Common myeloid progenitor, CD34-positive (primary cell): ENCODE measurements at regions not wholly inside any gene's neighbourhood (a gene's known extent, or its start where the extent isn't known, plus 50 kb on each side); places are given as distances from the start of the nearest gene placed in this dataset.

Experiments
- CTCF ChIA-PET: fragments of 350-600 bp; sonication (Branson Sonifier 250); formaldehyde crosslinking; loops from one replicate; lab custom pipeline; 2021; ENCODE audit warnings: antibody characterized with exemption; lab: Charles Lee
- POLR2A ChIA-PET: fragments of 350-600 bp; sonication (Branson Sonifier 250); formaldehyde crosslinking; loops from one replicate; lab custom pipeline; 2021; ENCODE audit warnings: antibody characterized with exemption; lab: Charles Lee
- DNase-seq, 3 donors: peaks; one replicate each; pipeline versions ENCODE4 v3.0.0 to v3.0.0-alpha.2; 2013
- H3K27ac ChIP-seq, 2 experiments: 1 replicate in 1 of 2; 2 replicates in 1 of 2; pipeline ENCODE4 v1.7.0; 2013; ENCODE audit warnings: inconsistent platforms in 2 of 2, low read length in 2 of 2, mild to moderate bottlenecking in 2 of 2, low read depth in 1 of 2, moderate library complexity in 1 of 2; ENCODE audit not compliant: severe bottlenecking in 2 of 2, insufficient read depth in 1 of 2, poor library complexity in 1 of 2
- H3K27me3 ChIP-seq, 5 experiments: replicated peaks in 2 of 5; 1 replicate in 3 of 5; 2 replicates in 2 of 5; pipeline versions ENCODE4 v1.6.1 to v1.7.0; 2013; ENCODE audit warnings: low read length in 4 of 5, mild to moderate bottlenecking in 2 of 5, moderate library complexity in 2 of 5, inconsistent platforms in 1 of 5; ENCODE audit not compliant: insufficient read depth in 5 of 5, control insufficient read depth in 4 of 5
- H3K36me3 ChIP-seq, 4 experiments: 1 replicate in 2 of 4; 2 replicates in 2 of 4; pipeline versions ENCODE4 v1.6.1 to v1.7.0; 2013; ENCODE audit warnings: low read length in 3 of 4, control low read depth in 1 of 4, mild to moderate bottlenecking in 1 of 4; ENCODE audit not compliant: control insufficient read depth in 4 of 4, insufficient read depth in 4 of 4
- H3K4me1 ChIP-seq, 4 experiments: 1 replicate in 3 of 4; 2 replicates in 1 of 4; pipeline versions ENCODE4 v1.6.1 to v1.7.1; 2013; ENCODE audit warnings: low read length in 3 of 4, mild to moderate bottlenecking in 3 of 4, control low read depth in 1 of 4, inconsistent platforms in 1 of 4, moderate library complexity in 1 of 4; ENCODE audit not compliant: control insufficient read depth in 4 of 4, insufficient read depth in 4 of 4; ENCODE audit errors: control extremely low read depth in 1 of 4
- H3K4me3 ChIP-seq, 7 experiments: 1 replicate in 4 of 7; 2 replicates in 3 of 7; pipeline versions ENCODE4 v1.5.1 to v1.7.0; 2013; ENCODE audit warnings: mild to moderate bottlenecking in 7 of 7, low read length in 6 of 7, moderate library complexity in 6 of 7, inconsistent platforms in 2 of 7, low read depth in 2 of 7, control low read depth in 1 of 7; ENCODE audit not compliant: insufficient read depth in 4 of 7, control insufficient read depth in 1 of 7; ENCODE audit errors: extremely low read depth in 1 of 7
- H3K9me3 ChIP-seq, 5 experiments: 1 replicate in 4 of 5; 2 replicates in 1 of 5; pipeline versions ENCODE4 v1.6.1 to v1.7.1; 2013; ENCODE audit warnings: low read length in 4 of 5, mild to moderate bottlenecking in 2 of 5, inconsistent platforms in 1 of 5, low read depth in 1 of 5, moderate library complexity in 1 of 5; ENCODE audit not compliant: control insufficient read depth in 4 of 5, insufficient read depth in 2 of 5; ENCODE audit errors: control extremely low read depth in 1 of 5
- WGBS: methylation state at CpG from one replicate; pipeline ENCODE4 v1.1.5; 2013; ENCODE audit not compliant: insufficient coverage; 5-methylcytosine and 5-hydroxymethylcytosine counted together

DNA sequence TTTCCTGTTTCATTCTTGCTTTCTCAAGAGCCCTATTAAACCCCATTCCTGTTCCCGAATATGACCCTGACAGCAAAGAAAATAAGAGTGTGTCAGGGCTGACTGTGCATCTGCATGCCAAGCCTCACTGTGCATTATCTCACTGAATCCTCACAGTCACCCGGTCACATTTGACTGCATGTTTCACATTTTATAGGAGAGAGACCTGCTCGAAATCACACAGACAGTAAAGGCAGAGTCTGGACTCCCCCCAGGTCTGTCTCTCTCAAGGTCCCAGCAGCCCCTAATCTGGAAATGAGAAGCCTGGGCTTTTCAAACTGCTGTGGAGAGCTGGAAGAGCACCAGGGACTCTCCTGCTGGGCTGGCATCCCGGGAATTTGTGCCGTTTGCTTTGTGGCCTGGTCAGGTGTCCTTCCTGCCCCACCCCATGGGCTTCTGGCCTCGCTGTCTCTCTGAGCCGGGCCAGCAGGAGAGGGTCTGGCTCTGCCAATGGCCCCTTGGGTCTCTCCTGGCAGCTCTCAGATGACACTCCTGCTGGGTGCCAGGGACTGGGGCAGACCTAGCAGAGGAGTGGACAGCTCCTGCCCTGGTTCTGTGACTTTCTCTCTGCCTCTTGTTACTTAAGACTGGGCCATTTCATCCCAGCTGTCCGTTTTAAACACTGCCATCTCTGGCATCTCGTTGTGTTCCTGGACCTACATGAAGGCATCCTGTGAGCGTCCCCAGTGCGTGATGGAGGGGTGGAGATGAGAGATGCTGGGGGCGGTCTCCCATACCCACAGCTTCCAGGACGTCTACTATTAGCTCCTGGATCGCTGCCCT, 173.6 kb downstream of the ARHGAP12 start:
- no peaks in the 10 kb centered on the region for H3K9me3 ChIP-seq
- no peak overlapping the region for H3K4me3 ChIP-seq
- no peak for DNase-seq
- WGBS: 94% methylated on average over 10 of the region's 14 CpGs
- H3K36me3 ChIP-seq: no peaks in the 10 kb centered on the region
- ChIA-PET POLR2A (no interaction called here), CTCF (no interaction called here)
- no peak overlapping the region for H3K27ac ChIP-seq
- peaks cover 0 to 2% (median 0%) of the 10 kb centered on the region in 5 experiments for H3K27me3 ChIP-seq
- H3K4me1 ChIP-seq: peaks cover 6 to 32% (median 28%) of the 10 kb centered on the region in 4 experiments

DNA sequence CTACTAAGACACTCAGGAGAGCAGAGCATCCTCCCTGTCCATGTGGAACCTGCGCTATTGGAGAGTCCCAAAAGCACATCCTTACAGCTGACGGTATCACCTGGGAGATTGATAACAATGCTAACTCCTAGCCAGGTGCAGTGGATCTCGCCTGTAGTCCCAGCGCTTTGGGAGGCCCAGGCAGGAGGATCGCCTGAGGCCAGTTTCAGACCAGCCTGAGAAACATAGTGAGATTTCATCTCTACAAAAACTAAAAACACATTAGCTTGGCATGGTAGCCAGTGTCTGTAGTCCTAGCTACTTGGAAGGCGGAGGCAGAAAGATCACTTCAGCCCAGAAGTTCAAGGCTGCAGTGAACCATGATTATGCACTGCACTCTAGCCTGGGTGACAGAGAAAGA, 174.9 kb downstream of the ARHGAP12 start:
- ChIA-PET CTCF (no interaction called here), POLR2A (no interaction called here)
- Histone ChIP-seq H3K9me3 (no peaks in the 10 kb centered on the region), H3K4me3 (no peak overlapping the region), H3K27me3 (peaks cover 0 to 2% (median 0%) of the 10 kb centered on the region in 5 experiments), H3K36me3 (no peaks in the 10 kb centered on the region), H3K27ac (no peak overlapping the region), H3K4me1 (peaks cover 6 to 26% (median 22%) of the 10 kb centered on the region in 4 experiments)
- WGBS: 98% methylated on average over 4 of the region's 6 CpGs
- DNase-seq: no peak

DNA sequence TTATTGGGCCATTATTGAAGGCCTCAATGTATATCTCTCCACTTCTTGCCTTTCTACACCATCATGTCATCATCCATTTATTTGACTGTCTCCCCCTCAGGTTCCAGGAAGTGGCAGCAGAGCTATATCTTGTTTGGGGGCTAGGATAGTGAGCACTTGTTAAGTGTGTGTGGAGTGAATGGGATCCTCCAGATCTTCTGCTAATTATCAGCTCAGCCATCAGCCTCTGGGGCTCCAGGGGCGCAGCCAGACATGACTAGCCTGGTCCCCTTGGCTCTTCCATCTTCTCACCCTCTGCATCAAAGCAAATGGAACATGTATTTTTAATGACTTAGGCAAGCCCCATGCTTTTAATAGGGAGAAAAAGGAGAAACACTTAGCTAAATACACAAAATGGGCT, 176.5 kb downstream of the ARHGAP12 start:
- no CpG with 5 or more reads among the region's 1 CpG for WGBS
- no peak overlapping the region for H3K4me3 ChIP-seq
- H3K27me3 ChIP-seq: no peaks in the 10 kb centered on the region
- no peak overlapping the region for H3K27ac ChIP-seq
- H3K4me1 ChIP-seq: peaks cover 6 to 26% (median 22%) of the 10 kb centered on the region in 4 experiments
- DNase-seq: no peak
- CTCF ChIA-PET: interaction anchor here (1.1 to 1.4 kb wide), 2 partner anchors 12 kb away, joined by 3 read pairs; no protein-coding TSS in a partner anchor
- POLR2A ChIA-PET: no interaction called here
- no peaks in the 10 kb centered on the region for H3K9me3 ChIP-seq
- H3K36me3 ChIP-seq: no peaks in the 10 kb centered on the region

DNA sequence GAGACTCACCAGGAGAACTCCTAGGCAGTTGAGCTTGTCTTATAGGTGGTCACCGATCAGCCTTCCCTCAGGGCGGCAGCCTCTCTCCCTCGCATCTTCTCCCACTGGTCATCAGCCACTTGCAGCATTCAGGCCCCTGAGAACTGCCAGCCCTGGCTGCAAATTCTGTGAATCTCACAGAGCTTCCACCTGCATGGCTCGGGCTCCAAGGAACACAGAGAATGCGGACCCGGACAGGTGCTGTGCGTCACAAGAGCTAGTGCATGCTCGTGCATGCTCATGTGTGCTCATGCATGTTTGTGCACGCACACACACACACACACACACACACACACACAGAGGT, 176.9 kb downstream of the ARHGAP12 start:
- WGBS: 55% methylated on average over 8 of the region's 9 CpGs
- Histone ChIP-seq H3K27ac (no peak overlapping the region), H3K36me3 (no peaks in the 10 kb centered on the region), H3K4me3 (no peak overlapping the region), H3K9me3 (no peaks in the 10 kb centered on the region), H3K27me3 (no peaks in the 10 kb centered on the region), H3K4me1 (peaks cover 6 to 26% (median 22%) of the 10 kb centered on the region in 4 experiments)
- CTCF ChIA-PET: interaction anchor here (1.1 to 1.4 kb wide), 3 partner anchors 11 to 15 kb away, joined by 3 read pairs; no protein-coding TSS in a partner anchor
- DNase-seq: peak in 1 of 3 donors; percentile 14
- POLR2A ChIA-PET: no interaction called here

DNA sequence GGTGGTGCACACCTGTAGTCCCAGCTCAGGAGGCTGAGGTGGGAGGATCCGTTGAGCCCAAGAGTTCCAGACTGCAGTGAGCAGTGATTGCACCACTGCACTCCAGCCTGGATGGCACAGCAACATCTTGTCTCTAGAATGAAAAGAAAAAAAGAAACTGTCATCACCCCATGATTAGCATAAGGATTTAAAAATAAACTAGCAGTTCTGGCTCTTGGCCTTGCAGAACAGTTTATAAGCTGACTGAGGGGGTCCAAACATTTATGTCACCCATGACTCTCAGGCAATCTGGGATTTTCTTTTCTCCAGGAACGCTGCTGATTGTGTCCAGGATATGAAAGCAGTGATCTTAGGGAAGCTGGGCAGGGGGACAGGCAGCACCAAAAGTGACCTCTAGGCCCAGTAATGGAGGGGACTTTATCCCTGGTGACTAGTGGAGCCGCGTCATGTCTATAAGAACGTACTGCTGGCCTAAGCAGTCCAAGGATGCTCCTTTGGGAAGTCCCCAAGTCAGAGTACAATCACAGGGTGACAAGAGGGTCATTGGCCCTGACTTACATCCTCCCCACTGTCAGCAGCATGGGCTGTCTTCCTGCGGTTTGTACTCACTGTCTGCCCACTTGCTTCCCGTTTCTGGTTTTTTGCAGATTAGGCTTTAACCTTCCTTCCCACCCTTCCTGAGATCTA, 177.4 kb downstream of the ARHGAP12 start:
- Histone ChIP-seq H3K4me3 (no peak overlapping the region), H3K36me3 (no peaks in the 10 kb centered on the region), H3K4me1 (peaks cover 6 to 26% (median 22%) of the 10 kb centered on the region in 4 experiments), H3K27ac (no peak overlapping the region), H3K27me3 (no peaks in the 10 kb centered on the region), H3K9me3 (no peaks in the 10 kb centered on the region)
- peak; percentile 30 to 81 (median 74) for DNase-seq
- 38% methylated on average over 7 of the region's 7 CpGs for WGBS
- ChIA-PET CTCF (interaction anchor here (1.1 to 1.4 kb wide), 3 partner anchors 11 to 16 kb away, joined by 3 read pairs; no protein-coding TSS in a partner anchor), POLR2A (no interaction called here)

DNA sequence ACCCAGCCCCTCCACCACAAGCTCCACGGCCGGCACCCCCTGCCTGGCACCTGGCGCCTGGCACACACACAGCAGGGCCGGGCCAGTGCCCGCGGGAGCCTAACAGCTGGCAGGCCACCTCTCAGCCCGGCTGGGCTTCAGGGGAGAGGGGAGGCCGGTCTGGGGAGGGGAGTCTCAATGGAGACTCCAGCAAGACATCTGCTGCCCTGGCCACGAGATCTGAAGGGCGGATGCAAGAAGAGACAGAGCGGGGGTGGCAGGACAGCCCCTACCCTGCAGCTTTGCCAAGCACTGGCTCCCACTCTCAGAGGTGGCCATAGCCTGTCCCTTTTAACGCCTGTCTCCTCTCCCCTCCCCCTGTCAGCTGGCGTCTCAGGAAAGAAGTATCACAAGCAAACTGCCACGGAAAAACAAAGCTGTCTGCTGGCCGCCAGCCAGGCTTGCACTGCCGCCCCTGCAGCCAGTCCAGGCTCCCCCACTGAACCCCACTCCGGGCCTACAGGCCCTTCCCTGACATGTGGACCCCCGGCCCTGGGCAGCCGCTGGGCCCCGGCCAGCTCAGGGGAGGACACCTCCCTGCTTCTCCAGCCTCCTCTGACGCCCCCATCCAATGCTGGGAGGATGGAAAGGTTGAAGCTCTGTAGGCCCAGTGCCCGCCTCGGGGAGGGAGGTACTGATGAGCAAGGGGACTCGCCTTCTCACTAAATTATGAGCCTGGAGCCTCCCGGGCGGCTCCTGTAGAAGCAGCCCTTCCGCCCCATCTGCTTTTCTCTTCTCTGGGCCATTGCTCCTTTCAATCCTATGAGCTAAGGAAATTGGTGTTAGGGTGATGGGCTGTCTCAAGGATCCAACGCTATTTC, 178.4 kb downstream of the ARHGAP12 start:
- WGBS: 54% methylated on average over 12 of the region's 28 CpGs
- Histone ChIP-seq H3K9me3 (no peaks in the 10 kb centered on the region), H3K4me1 (peaks cover 6 to 26% (median 22%) of the 10 kb centered on the region in 4 experiments), H3K27me3 (no peaks in the 10 kb centered on the region), H3K27ac (no peak overlapping the region), H3K4me3 (no peak overlapping the region), H3K36me3 (no peaks in the 10 kb centered on the region)
- ChIA-PET CTCF (interaction anchor here (0.9 to 1.2 kb wide), 2 partner anchors 17 to 24 kb away, joined by 3 read pairs; no protein-coding TSS in a partner anchor), POLR2A (interaction anchor here (0.8 kb wide), 1 partner anchor 10 kb away, joined by 4 read pairs; no protein-coding TSS in a partner anchor)
- peak in 2 of 3 donors; percentile 10 to 41 for DNase-seq
